SK-N-SH (cell line): ENCODE measurements at regions not wholly inside any gene's neighbourhood (a gene's known extent, or its start where the extent isn't known, plus 50 kb on each side); places are given as distances from the start of the nearest gene placed in this dataset.

Source experiments
- CTCF ChIA-PET: fragments of 300-600, 350-600 bp; formaldehyde crosslinking; extraction: SDS; loops from one replicate; lab custom pipeline; 2021; lab: Yijun Ruan, JAX
- POLR2A ChIA-PET: fragments of 350-600 bp; sonication (Branson Sonifier 250); formaldehyde crosslinking; extraction: SDS; loops from one replicate; lab custom pipeline; 2020; ENCODE audit warnings: antibody characterized with exemption, inconsistent platforms; lab: Yijun Ruan, JAX
- DNase-seq: peaks from one replicate; pipeline ENCODE4 v3.0.0; 2012
- H2AFZ ChIP-seq: fragments of 200-600 bp; sonication (generic); 2 replicates; pipeline ENCODE4 v1.8.1; 2016; ENCODE audit warnings: antibody characterized with exemption, mild to moderate bottlenecking, low read depth
- H3F3A ChIP-seq: fragments of 200-600 bp; sonication (generic); replicated peaks from 2 replicates; pipeline ENCODE3; 2016; ENCODE audit warnings: antibody characterized with exemption, mild to moderate bottlenecking; ENCODE audit not compliant: insufficient read depth
- H3K27ac ChIP-seq, 2 experiments: fragments of 200-500 bp in 1 of 2; fragments of 200-600 bp in 1 of 2; sonication (Bioruptor generic) in 1 of 2; sonication (generic), shearing (Covaris generic) in 1 of 2; 2 replicates each; pipeline versions ENCODE4 v1.5.1 to v1.6.1; 2014 to 2016; ENCODE audit warnings: low read depth in 2 of 2, inconsistent platforms in 1 of 2, low read length in 1 of 2, mild to moderate bottlenecking in 1 of 2, mixed read lengths in 1 of 2
- H3K27me3 ChIP-seq: fragments of 200-600 bp; sonication (generic), shearing (Covaris generic); 2 replicates; pipeline ENCODE4 v1.6.1; 2016; ENCODE audit warnings: mixed run types; ENCODE audit not compliant: insufficient read depth
- H3K36me3 ChIP-seq, 2 experiments: fragments of 200-500 bp in 1 of 2; fragments of 200-600 bp in 1 of 2; sonication (Bioruptor generic) in 1 of 2; sonication (generic) in 1 of 2; replicated peaks in 1 of 2; 2 replicates each; pipeline versions ENCODE3 to v1.5.1; 2014 to 2016; ENCODE audit warnings: low read length in 1 of 2, mild to moderate bottlenecking in 1 of 2; ENCODE audit not compliant: insufficient read depth in 2 of 2, control insufficient read depth in 1 of 2
- H3K4me1 ChIP-seq, 2 experiments: fragments of 200-500 bp in 1 of 2; fragments of 200-600 bp in 1 of 2; sonication (Bioruptor generic) in 1 of 2; sonication (generic), shearing (Covaris generic) in 1 of 2; 2 replicates each; pipeline versions ENCODE4 v1.5.1 to v1.6.1; 2014 to 2016; ENCODE audit warnings: low read depth in 1 of 2, low read length in 1 of 2, mixed run types in 1 of 2; ENCODE audit not compliant: insufficient read depth in 2 of 2, control insufficient read depth in 1 of 2
- H3K4me2 ChIP-seq: fragments of 200-600 bp; sonication (generic), shearing (Covaris generic); 2 replicates; pipeline ENCODE4 v1.6.1; 2017; ENCODE audit warnings: mixed run types
- H3K4me3 ChIP-seq, 2 experiments: fragments of 200-500 bp in 1 of 2; fragments of 200-600 bp in 1 of 2; sonication (Bioruptor generic) in 1 of 2; sonication (generic), shearing (Covaris generic) in 1 of 2; 2 replicates each; pipeline versions ENCODE4 v1.5.1 to v1.8.1; 2014 to 2016; ENCODE audit warnings: low read depth in 2 of 2, inconsistent platforms in 1 of 2, low read length in 1 of 2, mild to moderate bottlenecking in 1 of 2, mixed read lengths in 1 of 2, moderate library complexity in 1 of 2
- H3K79me2 ChIP-seq: fragments of 200-600 bp; sonication (generic); 2 replicates; pipeline ENCODE4 v1.8.1; 2017; ENCODE audit warnings: mild to moderate bottlenecking; ENCODE audit not compliant: insufficient read depth
- H3K9ac ChIP-seq: fragments of 200-600 bp; sonication (generic); 2 replicates; pipeline ENCODE4 v1.6.1; 2017; ENCODE audit warnings: mixed run types
- H3K9me2 ChIP-seq: fragments of 200-600 bp; sonication (generic); 2 replicates; pipeline ENCODE4 v1.6.1; 2017; ENCODE audit warnings: mixed run types
- H3K9me3 ChIP-seq: fragments of 200-600 bp; sonication (generic); 2 replicates; pipeline ENCODE4 v1.6.1; 2017; ENCODE audit warnings: mixed run types, mild to moderate bottlenecking, moderate library complexity
- H4K20me1 ChIP-seq: fragments of 200-600 bp; sonication (generic); 2 replicates; pipeline ENCODE4 v1.6.1; 2017; ENCODE audit warnings: mild to moderate bottlenecking, mixed run types; ENCODE audit not compliant: insufficient read depth
- CHD2 ChIP-seq: fragments of 150-350 bp; IDR thresholded peaks from 2 replicates; pipeline ENCODE4 v1.6.1; 2018; ENCODE audit warnings: low read length; ENCODE audit not compliant: partially characterized antibody
- ELF1 ChIP-seq: IDR thresholded peaks from 2 replicates; pipeline ENCODE4 v1.4.0; 2012
- EP300 ChIP-seq, 2 experiments: IDR thresholded peaks; 2 replicates each; pipeline versions ENCODE4 v1.4.0 to v1.6.1; 2012; ENCODE audit warnings: borderline replicate concordance in 1 of 2, low read depth in 1 of 2, low read length in 1 of 2
- EZH2phosphoT487 ChIP-seq: fragments of 200-600 bp; sonication (generic); IDR thresholded peaks from 2 replicates; pipeline ENCODE4 v1.6.1; 2017; ENCODE audit warnings: low read depth, mixed run types, mild to moderate bottlenecking, antibody characterized with exemption, moderate library complexity, borderline replicate concordance
- FOSL2 ChIP-seq: IDR thresholded peaks from 2 replicates; pipeline ENCODE4 v1.4.0; 2012; ENCODE audit warnings: low read depth, mild to moderate bottlenecking, moderate library complexity, borderline replicate concordance
- FOXJ3 ChIP-seq: sonication (generic); formaldehyde crosslinking; IDR thresholded peaks from 2 replicates; pipeline ENCODE4 v1.5.1; 2020; ENCODE audit warnings: mild to moderate bottlenecking, missing genetic modification reagents
- GABPA ChIP-seq: IDR thresholded peaks from 2 replicates; pipeline ENCODE4 v1.4.0; 2012; ENCODE audit warnings: low read depth, mild to moderate bottlenecking
- GATA2 ChIP-seq: sonication (generic); formaldehyde crosslinking; IDR thresholded peaks from 2 replicates; pipeline ENCODE4 v1.5.0; 2020; ENCODE audit warnings: mild to moderate bottlenecking, missing genetic modification reagents
- JUND ChIP-seq: IDR thresholded peaks from 2 replicates; pipeline ENCODE4 v1.4.0; 2012
- MEF2A ChIP-seq: IDR thresholded peaks from 2 replicates; pipeline ENCODE4 v1.4.0; 2012; ENCODE audit warnings: low read depth, borderline replicate concordance
- MXI1 ChIP-seq: IDR thresholded peaks from 2 replicates; pipeline ENCODE4 v1.6.1; 2012; ENCODE audit warnings: mild to moderate bottlenecking, low read depth, low read length, improper control_type of control experiment
- NFIC ChIP-seq: IDR thresholded peaks from 2 replicates; pipeline ENCODE4 v1.4.0; 2012; ENCODE audit warnings: borderline replicate concordance
- NRF1 ChIP-seq: IDR thresholded peaks from 2 replicates; pipeline ENCODE4 v1.6.1; 2012; ENCODE audit warnings: low read depth, mild to moderate bottlenecking, low read length
- RFX5 ChIP-seq: IDR thresholded peaks from 2 replicates; pipeline ENCODE4 v1.6.1; 2012; ENCODE audit warnings: mild to moderate bottlenecking, improper control_type of control experiment, low read length
- RXRA ChIP-seq: IDR thresholded peaks from 2 replicates; pipeline ENCODE4 v1.4.0; 2012; ENCODE audit warnings: low read depth, mild to moderate bottlenecking, borderline replicate concordance
- SMC3 ChIP-seq: IDR thresholded peaks from 2 replicates; pipeline ENCODE4 v1.6.1; 2012; ENCODE audit warnings: low read depth, low read length, improper control_type of control experiment
- TAF1 ChIP-seq: IDR thresholded peaks from 2 replicates; pipeline ENCODE4 v1.6.1; 2012; ENCODE audit warnings: low read depth, mild to moderate bottlenecking, low read length, moderate library complexity, borderline replicate concordance
- TEAD4 ChIP-seq: IDR thresholded peaks from 2 replicates; pipeline ENCODE4 v1.4.0; 2012; ENCODE audit warnings: mild to moderate bottlenecking, borderline replicate concordance; ENCODE audit not compliant: insufficient read depth
- YY1 ChIP-seq: IDR thresholded peaks from 2 replicates; pipeline ENCODE4 v1.4.0; 2012; ENCODE audit warnings: low read depth, mild to moderate bottlenecking
- WGBS: methylation state at CpG from one replicate; pipeline ENCODE4 v1.1.6; 2017; ENCODE audit warnings: low lambda C conversion rate; 5-methylcytosine and 5-hydroxymethylcytosine counted together
- TF ChIP-seq, protein P1 (sequence below): IDR thresholded peaks from 2 replicates; pipeline ENCODE4 v1.4.0; 2012; ENCODE audit warnings: low read depth, borderline replicate concordance
- TF ChIP-seq, protein P2 (sequence below): IDR thresholded peaks from 2 replicates; pipeline ENCODE4 v1.4.0; 2012; ENCODE audit warnings: low read depth
- TF ChIP-seq, protein P3 (sequence below): IDR thresholded peaks from 2 replicates; pipeline ENCODE4 v1.6.1; 2012; ENCODE audit warnings: mild to moderate bottlenecking, low read depth, low read length, moderate library complexity
- TF ChIP-seq, protein P4 (sequence below): fragments of 150-350 bp; IDR thresholded peaks from 2 replicates; pipeline ENCODE4 v1.6.1; 2017; ENCODE audit warnings: antibody characterized with exemption, low read length, low read depth, borderline replicate concordance
- TF ChIP-seq, protein P5 (sequence below): IDR thresholded peaks from 2 replicates; pipeline ENCODE4; 2012
- TF ChIP-seq, protein P6 (sequence below): fragments of 200-600 bp; sonication (generic); IDR thresholded peaks from 2 replicates; pipeline ENCODE4 v1.6.1; 2017; ENCODE audit warnings: antibody characterized with exemption, mild to moderate bottlenecking, moderate library complexity

DNA sequence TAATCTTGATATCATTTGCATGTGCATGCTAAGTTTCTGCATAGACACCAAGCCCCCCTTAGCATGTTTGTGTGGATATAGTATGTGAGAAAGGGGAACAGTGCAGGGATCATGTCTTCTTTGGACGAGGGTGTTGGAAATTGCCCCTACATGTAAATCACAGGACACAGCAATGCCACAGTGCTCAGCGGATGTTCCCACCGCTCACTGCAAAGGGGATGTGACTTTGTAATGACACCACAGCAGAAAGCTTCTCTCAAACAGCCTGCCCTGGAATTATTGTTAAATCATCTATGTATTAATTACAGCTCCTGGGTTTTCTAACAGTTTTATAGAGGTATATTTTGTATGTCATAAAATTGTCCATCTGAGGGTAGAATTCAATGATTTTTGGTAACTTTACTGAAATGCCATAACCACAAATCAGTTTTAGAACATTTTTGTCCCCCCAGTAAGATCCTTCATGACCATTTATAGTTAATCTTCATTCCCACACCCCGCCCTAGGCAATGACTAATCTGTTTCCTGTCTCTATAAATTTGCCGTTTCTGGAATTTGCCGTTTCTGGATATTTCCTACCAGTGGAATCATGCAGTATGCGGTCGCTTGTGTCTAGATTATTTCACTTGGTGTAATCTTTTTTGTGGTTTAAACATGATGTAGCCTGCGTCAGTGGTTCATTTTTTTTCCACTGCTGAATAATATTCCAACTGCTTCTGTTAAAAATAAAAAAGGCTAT is 648.5 kb upstream of the WWC1 start:
- POLR2A ChIA-PET, result no interaction called here
- H3K79me2 ChIP-seq, result no peaks in the 10 kb centered on the region
- H3K36me3 ChIP-seq, result no peaks in the 10 kb centered on the region
- H3K9me2 ChIP-seq, result no peaks in the 10 kb centered on the region
- H3K27me3 ChIP-seq, result no peaks in the 10 kb centered on the region
- no peaks in the 10 kb centered on the region for H3K9me3 ChIP-seq
- H3K27ac ChIP-seq, result peak overlapping the region; percentile 39 to 86; a peak in 3 of 4 replicates
- DNase-seq, result peak; percentile 8
- H3K4me3 ChIP-seq, result no peak overlapping the region
- CTCF ChIA-PET, result interaction anchor here (1.0 to 1.3 kb wide), 2 partner anchors 10 to 23 kb away, joined by 3 read pairs; no protein-coding TSS in a partner anchor
- peak overlapping the region; percentile 52; the same call in 1 of the 2 replicates for H2AFZ ChIP-seq
- H3K4me1 ChIP-seq, result peaks cover 0 to 25% of the 10 kb centered on the region in 2 experiments; a peak in 3 of 4 replicates
- H3F3A ChIP-seq, result peaks cover 38% of the 10 kb centered on the region
- H3K4me2 ChIP-seq, result no peak overlapping the region
- H3K9ac ChIP-seq, result peak overlapping the region; percentile 29; the same call in 1 of the 2 replicates
- 37% methylated on average over 9 of the region's 9 CpGs for WGBS
- H4K20me1 ChIP-seq, result no peaks in the 10 kb centered on the region
- TF ChIP-seq, protein P1, sequence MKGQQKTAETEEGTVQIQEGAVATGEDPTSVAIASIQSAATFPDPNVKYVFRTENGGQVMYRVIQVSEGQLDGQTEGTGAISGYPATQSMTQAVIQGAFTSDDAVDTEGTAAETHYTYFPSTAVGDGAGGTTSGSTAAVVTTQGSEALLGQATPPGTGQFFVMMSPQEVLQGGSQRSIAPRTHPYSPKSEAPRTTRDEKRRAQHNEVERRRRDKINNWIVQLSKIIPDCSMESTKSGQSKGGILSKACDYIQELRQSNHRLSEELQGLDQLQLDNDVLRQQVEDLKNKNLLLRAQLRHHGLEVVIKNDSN, result no peak
- peak; percentile 52; the same call in 1 of the 2 replicates for TF ChIP-seq MEF2A
- no peak for TF ChIP-seq GATA2 (CRISPR knock-in tag)
- TF ChIP-seq, protein P2, sequence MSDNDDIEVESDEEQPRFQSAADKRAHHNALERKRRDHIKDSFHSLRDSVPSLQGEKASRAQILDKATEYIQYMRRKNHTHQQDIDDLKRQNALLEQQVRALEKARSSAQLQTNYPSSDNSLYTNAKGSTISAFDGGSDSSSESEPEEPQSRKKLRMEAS, result 0 out of 2 replicates have a peak, but pooled peaks have one; percentile 23
- TF ChIP-seq, protein P3, sequence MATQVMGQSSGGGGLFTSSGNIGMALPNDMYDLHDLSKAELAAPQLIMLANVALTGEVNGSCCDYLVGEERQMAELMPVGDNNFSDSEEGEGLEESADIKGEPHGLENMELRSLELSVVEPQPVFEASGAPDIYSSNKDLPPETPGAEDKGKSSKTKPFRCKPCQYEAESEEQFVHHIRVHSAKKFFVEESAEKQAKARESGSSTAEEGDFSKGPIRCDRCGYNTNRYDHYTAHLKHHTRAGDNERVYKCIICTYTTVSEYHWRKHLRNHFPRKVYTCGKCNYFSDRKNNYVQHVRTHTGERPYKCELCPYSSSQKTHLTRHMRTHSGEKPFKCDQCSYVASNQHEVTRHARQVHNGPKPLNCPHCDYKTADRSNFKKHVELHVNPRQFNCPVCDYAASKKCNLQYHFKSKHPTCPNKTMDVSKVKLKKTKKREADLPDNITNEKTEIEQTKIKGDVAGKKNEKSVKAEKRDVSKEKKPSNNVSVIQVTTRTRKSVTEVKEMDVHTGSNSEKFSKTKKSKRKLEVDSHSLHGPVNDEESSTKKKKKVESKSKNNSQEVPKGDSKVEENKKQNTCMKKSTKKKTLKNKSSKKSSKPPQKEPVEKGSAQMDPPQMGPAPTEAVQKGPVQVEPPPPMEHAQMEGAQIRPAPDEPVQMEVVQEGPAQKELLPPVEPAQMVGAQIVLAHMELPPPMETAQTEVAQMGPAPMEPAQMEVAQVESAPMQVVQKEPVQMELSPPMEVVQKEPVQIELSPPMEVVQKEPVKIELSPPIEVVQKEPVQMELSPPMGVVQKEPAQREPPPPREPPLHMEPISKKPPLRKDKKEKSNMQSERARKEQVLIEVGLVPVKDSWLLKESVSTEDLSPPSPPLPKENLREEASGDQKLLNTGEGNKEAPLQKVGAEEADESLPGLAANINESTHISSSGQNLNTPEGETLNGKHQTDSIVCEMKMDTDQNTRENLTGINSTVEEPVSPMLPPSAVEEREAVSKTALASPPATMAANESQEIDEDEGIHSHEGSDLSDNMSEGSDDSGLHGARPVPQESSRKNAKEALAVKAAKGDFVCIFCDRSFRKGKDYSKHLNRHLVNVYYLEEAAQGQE, result no peak
- TF ChIP-seq, protein P4, sequence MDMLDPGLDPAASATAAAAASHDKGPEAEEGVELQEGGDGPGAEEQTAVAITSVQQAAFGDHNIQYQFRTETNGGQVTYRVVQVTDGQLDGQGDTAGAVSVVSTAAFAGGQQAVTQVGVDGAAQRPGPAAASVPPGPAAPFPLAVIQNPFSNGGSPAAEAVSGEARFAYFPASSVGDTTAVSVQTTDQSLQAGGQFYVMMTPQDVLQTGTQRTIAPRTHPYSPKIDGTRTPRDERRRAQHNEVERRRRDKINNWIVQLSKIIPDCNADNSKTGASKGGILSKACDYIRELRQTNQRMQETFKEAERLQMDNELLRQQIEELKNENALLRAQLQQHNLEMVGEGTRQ, result no peak
- no peak for TF ChIP-seq MXI1
- no peak for TF ChIP-seq TAF1
- TF ChIP-seq ELF1, result no peak
- TF ChIP-seq GABPA, result no peak
- no peak for TF ChIP-seq TEAD4
- peak; percentile 52; the same call in 1 of the 2 replicates for TF ChIP-seq FOSL2
- TF ChIP-seq CHD2, result no peak
- no peak for TF ChIP-seq FOXJ3 (CRISPR knock-in tag)
- no peak for TF ChIP-seq RFX5
- TF ChIP-seq NFIC, result peak; percentile 27; the same call in 1 of the 2 replicates
- TF ChIP-seq, protein P5, sequence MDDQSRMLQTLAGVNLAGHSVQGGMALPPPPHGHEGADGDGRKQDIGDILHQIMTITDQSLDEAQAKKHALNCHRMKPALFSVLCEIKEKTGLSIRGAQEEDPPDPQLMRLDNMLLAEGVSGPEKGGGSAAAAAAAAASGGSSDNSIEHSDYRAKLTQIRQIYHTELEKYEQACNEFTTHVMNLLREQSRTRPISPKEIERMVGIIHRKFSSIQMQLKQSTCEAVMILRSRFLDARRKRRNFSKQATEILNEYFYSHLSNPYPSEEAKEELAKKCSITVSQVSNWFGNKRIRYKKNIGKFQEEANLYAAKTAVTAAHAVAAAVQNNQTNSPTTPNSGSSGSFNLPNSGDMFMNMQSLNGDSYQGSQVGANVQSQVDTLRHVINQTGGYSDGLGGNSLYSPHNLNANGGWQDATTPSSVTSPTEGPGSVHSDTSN, result peak; percentile 74
- no peak for TF ChIP-seq SMC3
- TF ChIP-seq EZH2phosphoT487, result no peak
- TF ChIP-seq EP300 (IDR thresholded peaks at IDR 0.05; ENCODE audit: borderline replicate concordance in 1 of 2, low read depth in 1 of 2, low read length in 1 of 2), result peak in 1 of 2 experiments; percentile 53; a peak in 1 of 4 replicates
- TF ChIP-seq RXRA, result no peak
- TF ChIP-seq JUND, result peak; percentile 50; the same call in 1 of the 2 replicates
- TF ChIP-seq, protein P6, sequence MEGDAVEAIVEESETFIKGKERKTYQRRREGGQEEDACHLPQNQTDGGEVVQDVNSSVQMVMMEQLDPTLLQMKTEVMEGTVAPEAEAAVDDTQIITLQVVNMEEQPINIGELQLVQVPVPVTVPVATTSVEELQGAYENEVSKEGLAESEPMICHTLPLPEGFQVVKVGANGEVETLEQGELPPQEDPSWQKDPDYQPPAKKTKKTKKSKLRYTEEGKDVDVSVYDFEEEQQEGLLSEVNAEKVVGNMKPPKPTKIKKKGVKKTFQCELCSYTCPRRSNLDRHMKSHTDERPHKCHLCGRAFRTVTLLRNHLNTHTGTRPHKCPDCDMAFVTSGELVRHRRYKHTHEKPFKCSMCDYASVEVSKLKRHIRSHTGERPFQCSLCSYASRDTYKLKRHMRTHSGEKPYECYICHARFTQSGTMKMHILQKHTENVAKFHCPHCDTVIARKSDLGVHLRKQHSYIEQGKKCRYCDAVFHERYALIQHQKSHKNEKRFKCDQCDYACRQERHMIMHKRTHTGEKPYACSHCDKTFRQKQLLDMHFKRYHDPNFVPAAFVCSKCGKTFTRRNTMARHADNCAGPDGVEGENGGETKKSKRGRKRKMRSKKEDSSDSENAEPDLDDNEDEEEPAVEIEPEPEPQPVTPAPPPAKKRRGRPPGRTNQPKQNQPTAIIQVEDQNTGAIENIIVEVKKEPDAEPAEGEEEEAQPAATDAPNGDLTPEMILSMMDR, result no peak
- TF ChIP-seq YY1, result no peak
- no peak for TF ChIP-seq NRF1
